ENCODE measurements at regions not wholly inside any gene's neighbourhood (a gene's known extent, or its start where the extent isn't known, plus 50 kb on each side); places are given as distances from the start of the nearest gene placed in this dataset.

GRCh38 chr3:23036728-23037127, 166.4 kb upstream of the UBE2E2 start:
- Histone ChIP-seq H2AFZ (no peak overlapping the region), H3K9ac (no peak overlapping the region), H3K36me3 (ENCODE audit: control insufficient read depth, insufficient read depth, low read length) (no peaks in the 10 kb centered on the region), H3K27ac (no peak overlapping the region), H3K4me2 (ENCODE audit: low read length) (no peak overlapping the region), H3K79me2 (no peaks in the 10 kb centered on the region), H3K4me1 (no peaks in the 10 kb centered on the region), H3K4me3 (ENCODE audit: low read depth, low read length) (no peak overlapping the region), H3K9me3 (ENCODE audit: control insufficient read depth, low read length) (no peaks in the 10 kb centered on the region), H3K27me3 (ENCODE audit: control insufficient read depth, insufficient read depth, low read length) (no peaks in the 10 kb centered on the region)
- TF ChIP-seq CTCF (IDR thresholded peaks at IDR 0.05), result no peak

- Histone ChIP-seq H2AFZ (no peak overlapping the region), H3K9me3 (ENCODE audit: control insufficient read depth, low read length) (no peaks in the 10 kb centered on the region), H3K9ac (no peak overlapping the region), H3K4me1 (no peaks in the 10 kb centered on the region), H3K4me3 (ENCODE audit: low read depth, low read length) (no peak overlapping the region), H3K36me3 (ENCODE audit: control insufficient read depth, insufficient read depth, low read length) (no peaks in the 10 kb centered on the region), H3K27ac (no peak overlapping the region), H3K4me2 (ENCODE audit: low read length) (no peak overlapping the region), H3K79me2 (no peaks in the 10 kb centered on the region), H3K27me3 (ENCODE audit: control insufficient read depth, insufficient read depth, low read length) (no peaks in the 10 kb centered on the region)
- TF ChIP-seq CTCF (IDR thresholded peaks at IDR 0.05), result no peak
These were observed 164.7 kb upstream of the UBE2E2 start for GRCh38 chr3:23038471-23038870.

GRCh38 chr3:23041918-23042696, 161.0 kb upstream of the UBE2E2 start:
- Histone ChIP-seq H3K79me2 (no peaks in the 10 kb centered on the region), H2AFZ (no peak overlapping the region), H3K27me3 (ENCODE audit: control insufficient read depth, insufficient read depth, low read length) (no peaks in the 10 kb centered on the region), H3K4me2 (ENCODE audit: low read length) (no peak overlapping the region), H3K27ac (no peak overlapping the region), H3K9me3 (ENCODE audit: control insufficient read depth, low read length) (no peaks in the 10 kb centered on the region), H3K4me1 (no peaks in the 10 kb centered on the region), H3K36me3 (ENCODE audit: control insufficient read depth, insufficient read depth, low read length) (no peaks in the 10 kb centered on the region), H3K9ac (no peak overlapping the region), H3K4me3 (ENCODE audit: low read depth, low read length) (no peak overlapping the region)
- no peak for TF ChIP-seq CTCF (IDR thresholded peaks at IDR 0.05)

GRCh38 chr3:23044463-23044862, 158.7 kb upstream of the UBE2E2 start:
- Histone ChIP-seq H3K27me3 (ENCODE audit: control insufficient read depth, insufficient read depth, low read length) (no peaks in the 10 kb centered on the region), H3K9me3 (ENCODE audit: control insufficient read depth, low read length) (no peaks in the 10 kb centered on the region), H2AFZ (no peak overlapping the region), H3K4me1 (no peaks in the 10 kb centered on the region), H3K79me2 (no peaks in the 10 kb centered on the region), H3K4me2 (ENCODE audit: low read length) (no peak overlapping the region), H3K9ac (no peak overlapping the region), H3K27ac (no peak overlapping the region), H3K36me3 (ENCODE audit: control insufficient read depth, insufficient read depth, low read length) (no peaks in the 10 kb centered on the region), H3K4me3 (ENCODE audit: low read depth, low read length) (no peak overlapping the region)
- TF ChIP-seq CTCF (IDR thresholded peaks at IDR 0.05), result no peak

- Histone ChIP-seq H3K27me3 (ENCODE audit: control insufficient read depth, insufficient read depth, low read length) (no peaks in the 10 kb centered on the region), H3K4me3 (ENCODE audit: low read depth, low read length) (no peak overlapping the region), H3K4me2 (ENCODE audit: low read length) (no peak overlapping the region)
These were observed 156.6 kb upstream of the UBE2E2 start for GRCh38 chr3:23046536-23046935.

More at GRCh38 chr3:23046536-23046935, 156.6 kb upstream of the UBE2E2 start:
- no peak overlapping the region for H3K9ac ChIP-seq
- H3K27ac ChIP-seq, result no peak overlapping the region
- H3K36me3 ChIP-seq (ENCODE audit: control insufficient read depth, insufficient read depth, low read length), result no peaks in the 10 kb centered on the region
- no peak overlapping the region for H2AFZ ChIP-seq
- no peaks in the 10 kb centered on the region for H3K9me3 ChIP-seq (ENCODE audit: control insufficient read depth, low read length)
- H3K79me2 ChIP-seq, result no peaks in the 10 kb centered on the region
- TF ChIP-seq CTCF (IDR thresholded peaks at IDR 0.05), result no peak
- H3K4me1 ChIP-seq, result no peaks in the 10 kb centered on the region

Data from parathyroid adenoma (tissue), 2 donors.